GM23338 (cell line): ENCODE measurements at regions not wholly inside any gene's neighbourhood (a gene's known extent, or its start where the extent isn't known, plus 50 kb on each side); places are given as distances from the start of the nearest gene placed in this dataset.
"Not testable (repeated sequence)": the region's sequence is repeated elsewhere in the genome, so short reads cannot be mapped to it uniquely, and the experiment has no call there.

Source experiments
- ATAC-seq: fragments of 200-7000 bp; cut with Tn5 transposase; 3 replicates; pipeline ENCODE4 v1.9.1; 2020
- DNase-seq: peaks from one replicate; pipeline ENCODE4 v3.0.0-alpha.2; 2015; ENCODE audit warnings: low spot score
- H2AFZ ChIP-seq: fragments of 200-600 bp; sonication (generic); 2 replicates; pipeline ENCODE4 v1.8.0; 2016; ENCODE audit warnings: antibody characterized with exemption, mild to moderate bottlenecking, moderate library complexity
- H3F3A ChIP-seq: fragments of 200-600 bp; sonication (generic); replicated peaks from 2 replicates; pipeline ENCODE4 v1.8.0; 2017; ENCODE audit warnings: antibody characterized with exemption, mixed run types, low read depth
- H3K27ac ChIP-seq: fragments of 200-600 bp; sonication (generic); 2 replicates; pipeline ENCODE4 v1.6.1; 2016; ENCODE audit warnings: low read depth
- H3K27me3 ChIP-seq: fragments of 200-600 bp; sonication (generic); 2 replicates; pipeline ENCODE4 v1.8.0; 2016; ENCODE audit warnings: mild to moderate bottlenecking, mixed run types, moderate library complexity; ENCODE audit not compliant: insufficient read depth
- H3K36me3 ChIP-seq: fragments of 200-600 bp; sonication (generic); 2 replicates; pipeline ENCODE4 v1.8.0; 2016; ENCODE audit warnings: mild to moderate bottlenecking; ENCODE audit not compliant: insufficient read depth
- H3K4me1 ChIP-seq: fragments of 200-600 bp; sonication (generic); 2 replicates; pipeline ENCODE4 v1.8.0; 2016; ENCODE audit warnings: mild to moderate bottlenecking, moderate library complexity; ENCODE audit not compliant: insufficient read depth
- H3K4me2 ChIP-seq: fragments of 200-600 bp; sonication (generic); 2 replicates; pipeline ENCODE4 v1.7.1; 2017; ENCODE audit warnings: mixed run types
- H3K4me3 ChIP-seq: fragments of 200-600 bp; sonication (generic); 2 replicates; pipeline ENCODE4 v1.6.1; 2016; ENCODE audit warnings: mixed run types
- H3K79me2 ChIP-seq: fragments of 200-600 bp; sonication (generic); replicated peaks from 2 replicates; pipeline ENCODE4 v1.8.0; 2017; ENCODE audit warnings: mild to moderate bottlenecking; ENCODE audit not compliant: insufficient read depth
- H3K9me2 ChIP-seq: fragments of 200-600 bp; sonication (generic); 2 replicates; pipeline ENCODE4 v1.8.0; 2017; ENCODE audit not compliant: insufficient read depth
- H4K20me1 ChIP-seq: fragments of 200-600 bp; sonication (generic); replicated peaks from 2 replicates; pipeline ENCODE4 v1.8.0; 2017; ENCODE audit warnings: mild to moderate bottlenecking; ENCODE audit not compliant: insufficient read depth
- H3K27ac Mint-ChIP-seq: 2 replicates; pipeline ENCODE4 v1.8.0; 2020; ENCODE audit warnings: inconsistent platforms, mild to moderate bottlenecking, moderate library complexity, mixed read lengths
- H3K27me3 Mint-ChIP-seq: 3 replicates; pipeline ENCODE4 v1.8.0; 2022; ENCODE audit warnings: low read depth, mild to moderate bottlenecking, moderate library complexity, mixed read lengths, inconsistent platforms; ENCODE audit not compliant: insufficient read depth, poor library complexity
- H3K36me3 Mint-ChIP-seq: 3 replicates; pipeline ENCODE4 v1.8.0; 2021; ENCODE audit warnings: low read depth, mild to moderate bottlenecking, inconsistent platforms, moderate library complexity, mixed read lengths
- H3K4me1 Mint-ChIP-seq: 3 replicates; pipeline ENCODE4 v1.8.0; 2020; ENCODE audit warnings: mild to moderate bottlenecking, inconsistent platforms, mixed read lengths
- H3K4me3 Mint-ChIP-seq: 3 replicates; pipeline ENCODE4 v1.8.0; 2021; ENCODE audit warnings: moderate library complexity, mild to moderate bottlenecking, inconsistent platforms, mixed read lengths
- H3K9me3 Mint-ChIP-seq: 3 replicates; pipeline ENCODE4 v1.8.0; 2020; ENCODE audit warnings: moderate library complexity, mild to moderate bottlenecking, inconsistent platforms, mixed read lengths
- POLR2AphosphoS5 ChIP-seq: IDR thresholded peaks from 2 replicates; pipeline ENCODE4 v1.6.1; 2016; ENCODE audit warnings: antibody characterized with exemption, low read depth
- STAT1 ChIP-seq: IDR thresholded peaks from one replicate; pipeline ENCODE4 v1.6.1; 2016; ENCODE audit warnings: antibody characterized with exemption; ENCODE audit not compliant: unreplicated experiment
- ZNF114 ChIP-seq: fragments of 250-450 bp; sonication (Bioruptor Pico); IDR thresholded peaks from 2 replicates; pipeline ENCODE4 v1.5.0; 2020; ENCODE audit warnings: mild to moderate bottlenecking, moderate library complexity
- ZNF462 ChIP-seq: fragments of 250-450 bp; sonication (Bioruptor Pico); IDR thresholded peaks from 2 replicates; pipeline ENCODE4 v1.5.0; 2020; ENCODE audit warnings: mild to moderate bottlenecking, moderate library complexity

- TF ChIP-seq ZNF462 (no peak), ZNF114 (no peak), STAT1 (no peak), POLR2AphosphoS5 (no peak)
Measured at GRCh38 chrX:10685923-10686595, 65.7 kb upstream of the MID1 start (continued).

DNA sequence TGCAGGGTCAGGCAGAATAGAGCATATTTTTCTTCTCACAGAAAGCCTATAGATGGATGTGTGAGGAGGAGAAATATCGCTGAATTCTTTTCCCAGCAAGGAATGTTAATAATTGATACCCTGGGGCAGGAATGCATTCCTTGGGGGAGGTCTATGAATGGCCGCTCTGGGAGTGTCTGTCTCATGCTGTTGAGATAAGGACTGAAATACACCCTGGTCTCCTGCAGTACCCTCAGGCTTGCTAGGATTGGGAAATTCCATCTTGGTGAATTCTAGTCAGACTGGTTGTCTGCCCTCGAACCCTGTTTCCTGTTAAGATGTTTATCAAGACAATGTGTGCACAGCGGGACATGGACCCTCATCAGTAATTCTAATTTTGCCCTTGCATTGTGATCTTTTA, 71.4 kb upstream of the MID1 start:
- H3K4me1 ChIP-seq, H3F3A ChIP-seq, H3K4me3 ChIP-seq, H3K4me2 ChIP-seq, H2AFZ ChIP-seq, H3K27ac ChIP-seq, H3K27ac Mint-ChIP-seq, H3K4me3 Mint-ChIP-seq, H3K9me2 ChIP-seq, H3K27me3 ChIP-seq, H3K79me2 ChIP-seq, H3K36me3 ChIP-seq, H3K27me3 Mint-ChIP-seq, H4K20me1 ChIP-seq, H3K4me1 Mint-ChIP-seq, DNase-seq, ATAC-seq: not testable (repeated sequence)
- H3K9me3 Mint-ChIP-seq = peaks cover 21% of the 10 kb centered on the region; the same call in 2 of the 3 replicates
- peaks cover 13% of the 10 kb centered on the region for H3K36me3 Mint-ChIP-seq
